ENCODE measurements at regions not wholly inside any gene's neighbourhood (a gene's known extent, or its start where the extent isn't known, plus 50 kb on each side); places are given as distances from the start of the nearest gene placed in this dataset.
A peak's percentile ranks its signal among the peaks of the same experiment; 100 is the strongest.

GRCh38 chr14:71606064-71606463 lies 326.2 kb upstream of the RGS6 start:
- peaks cover 22 to 40% (median 23%) of the 10 kb centered on the region in 4 donors for H3K4me1 Mint-ChIP-seq
- no peak for DNase-seq
- H3K36me3 Mint-ChIP-seq, result peaks cover 11 to 34% of the 10 kb centered on the region in 2 donors
- H3K9me3 Mint-ChIP-seq, result peaks cover 2 to 22% (median 8%) of the 10 kb centered on the region in 8 donors
- Histone ChIP-seq H3K4me1 (ENCODE audit: insufficient read depth, low read length) (peaks cover 10% of the 10 kb centered on the region), H3K4me3 (ENCODE audit: low read length in 2 of 2) (no peak overlapping the region), H3K27ac (ENCODE audit: low read depth, low read length) (no peak overlapping the region), H3K27me3 (ENCODE audit: insufficient read depth, low read length) (no peaks in the 10 kb centered on the region), H3K36me3 (ENCODE audit: insufficient read depth, low read length) (no peaks in the 10 kb centered on the region), H3K9me3 (ENCODE audit: control insufficient read depth in 1 of 2, low read length in 2 of 2) (no peaks in the 10 kb centered on the region)
- ChIA-PET CTCF (ENCODE audit: partially characterized antibody) (no interaction called here), POLR2A (ENCODE audit: partially characterized antibody) (no interaction called here)
- no peaks in the 10 kb centered on the region for H3K27me3 Mint-ChIP-seq
- peak overlapping the region in 1 of 8 donors; percentile 26 for H3K4me3 Mint-ChIP-seq
- intact Hi-C loops (cut with micrococcal nuclease), result no loop called here
- no peak overlapping the region for H3K27ac Mint-ChIP-seq

- Histone ChIP-seq H3K27me3 (ENCODE audit: insufficient read depth, low read length) (no peaks in the 10 kb centered on the region), H3K4me3 (ENCODE audit: low read length in 2 of 2) (no peak overlapping the region), H3K9me3 (ENCODE audit: control insufficient read depth in 1 of 2, low read length in 2 of 2) (no peaks in the 10 kb centered on the region), H3K36me3 (ENCODE audit: insufficient read depth, low read length) (no peaks in the 10 kb centered on the region), H3K4me1 (ENCODE audit: insufficient read depth, low read length) (peaks cover 10% of the 10 kb centered on the region), H3K27ac (ENCODE audit: low read depth, low read length) (no peak overlapping the region)
- H3K36me3 Mint-ChIP-seq, result peaks cover 11 to 29% of the 10 kb centered on the region in 2 donors
- peaks cover 22 to 35% (median 24%) of the 10 kb centered on the region in 4 donors for H3K4me1 Mint-ChIP-seq
- ChIA-PET POLR2A (ENCODE audit: partially characterized antibody) (no interaction called here), CTCF (ENCODE audit: partially characterized antibody) (no interaction called here)
- peak overlapping the region in 2 of 7 donors; percentile 22 to 24 for H3K27ac Mint-ChIP-seq
- H3K27me3 Mint-ChIP-seq, result no peaks in the 10 kb centered on the region
- no peak for DNase-seq
- H3K4me3 Mint-ChIP-seq, result no peak overlapping the region
- intact Hi-C loops (cut with micrococcal nuclease), result no loop called here
- peaks cover 2 to 17% (median 7%) of the 10 kb centered on the region in 8 donors for H3K9me3 Mint-ChIP-seq
These were observed 325.7 kb upstream of the RGS6 start for GRCh38 chr14:71606575-71606974.

GRCh38 chr14:71607056-71607455 lies 325.2 kb upstream of the RGS6 start:
- CTCF ChIA-PET (ENCODE audit: partially characterized antibody), result no interaction called here
- peaks cover 10% of the 10 kb centered on the region for H3K4me1 ChIP-seq (ENCODE audit: insufficient read depth, low read length)
- no peak for DNase-seq
- H3K27me3 ChIP-seq (ENCODE audit: insufficient read depth, low read length), result no peaks in the 10 kb centered on the region
- H3K9me3 ChIP-seq (ENCODE audit: control insufficient read depth in 1 of 2, low read length in 2 of 2), result no peaks in the 10 kb centered on the region
- Mint-ChIP-seq H3K36me3 (peaks cover 11 to 24% of the 10 kb centered on the region in 2 donors), H3K4me1 (peaks cover 20 to 30% (median 23%) of the 10 kb centered on the region in 4 donors), H3K4me3 (no peak overlapping the region), H3K27ac (peak overlapping the region in 2 of 7 donors; percentile 22 to 24), H3K9me3 (peaks cover 0 to 12% (median 7%) of the 10 kb centered on the region in 8 donors), H3K27me3 (no peaks in the 10 kb centered on the region)
- H3K4me3 ChIP-seq (ENCODE audit: low read length in 2 of 2), result no peak overlapping the region
- intact Hi-C loops (cut with micrococcal nuclease), result no loop called here
- H3K27ac ChIP-seq (ENCODE audit: low read depth, low read length), result no peak overlapping the region
- POLR2A ChIA-PET (ENCODE audit: partially characterized antibody), result no interaction called here
- H3K36me3 ChIP-seq (ENCODE audit: insufficient read depth, low read length), result no peaks in the 10 kb centered on the region

GRCh38 chr14:71610149-71610548 lies 322.1 kb upstream of the RGS6 start:
- POLR2A ChIA-PET (ENCODE audit: partially characterized antibody), result no interaction called here

GRCh38 chr14:71610797-71611196 lies 321.4 kb upstream of the RGS6 start:
- no peak for DNase-seq
- Mint-ChIP-seq H3K4me3 (no peak overlapping the region), H3K27me3 (no peaks in the 10 kb centered on the region), H3K9me3 (no peaks in the 10 kb centered on the region), H3K27ac (no peak overlapping the region), H3K4me1 (peaks cover 15 to 27% (median 22%) of the 10 kb centered on the region in 4 donors), H3K36me3 (peaks cover 6 to 7% of the 10 kb centered on the region in 2 donors)
- no peaks in the 10 kb centered on the region for H3K27me3 ChIP-seq (ENCODE audit: insufficient read depth, low read length)
- no peak overlapping the region for H3K27ac ChIP-seq (ENCODE audit: low read depth, low read length)
- intact Hi-C loops (cut with micrococcal nuclease), result no loop called here
- no peaks in the 10 kb centered on the region for H3K9me3 ChIP-seq (ENCODE audit: control insufficient read depth in 1 of 2, low read length in 2 of 2)
- peaks cover 9% of the 10 kb centered on the region for H3K4me1 ChIP-seq (ENCODE audit: insufficient read depth, low read length)
- H3K36me3 ChIP-seq (ENCODE audit: insufficient read depth, low read length), result no peaks in the 10 kb centered on the region
- H3K4me3 ChIP-seq (ENCODE audit: low read length in 2 of 2), result no peak overlapping the region
- ChIA-PET POLR2A (ENCODE audit: partially characterized antibody) (no interaction called here), CTCF (ENCODE audit: partially characterized antibody) (no interaction called here)

More at GRCh38 chr14:71610149-71610548, 322.1 kb upstream of the RGS6 start:
- Histone ChIP-seq H3K36me3 (ENCODE audit: insufficient read depth, low read length) (no peaks in the 10 kb centered on the region), H3K27me3 (ENCODE audit: insufficient read depth, low read length) (no peaks in the 10 kb centered on the region), H3K9me3 (ENCODE audit: control insufficient read depth in 1 of 2, low read length in 2 of 2) (no peaks in the 10 kb centered on the region), H3K27ac (ENCODE audit: low read depth, low read length) (no peak overlapping the region), H3K4me3 (ENCODE audit: low read length in 2 of 2) (no peak overlapping the region), H3K4me1 (ENCODE audit: insufficient read depth, low read length) (peaks cover 10% of the 10 kb centered on the region)
- Mint-ChIP-seq H3K4me3 (no peak overlapping the region), H3K4me1 (peaks cover 18 to 33% (median 26%) of the 10 kb centered on the region in 4 donors), H3K9me3 (peaks cover 0 to 5% (median 2%) of the 10 kb centered on the region in 8 donors), H3K36me3 (peaks cover 7 to 14% of the 10 kb centered on the region in 2 donors), H3K27me3 (no peaks in the 10 kb centered on the region), H3K27ac (no peak overlapping the region)
- intact Hi-C loops (cut with micrococcal nuclease), result no loop called here
- DNase-seq, result no peak
- CTCF ChIA-PET (ENCODE audit: partially characterized antibody), result no interaction called here

- Mint-ChIP-seq H3K27me3 (no peaks in the 10 kb centered on the region), H3K36me3 (peaks cover 2 to 4% of the 10 kb centered on the region in 2 donors), H3K4me1 (peaks cover 9 to 13% (median 10%) of the 10 kb centered on the region in 4 donors), H3K9me3 (peaks cover 0 to 1% (median 0%) of the 10 kb centered on the region in 8 donors), H3K27ac (no peak overlapping the region), H3K4me3 (no peak overlapping the region)
- Histone ChIP-seq H3K27ac (ENCODE audit: low read depth, low read length) (no peak overlapping the region), H3K9me3 (ENCODE audit: control insufficient read depth in 1 of 2, low read length in 2 of 2) (no peaks in the 10 kb centered on the region), H3K4me3 (ENCODE audit: low read length in 2 of 2) (no peak overlapping the region), H3K27me3 (ENCODE audit: insufficient read depth, low read length) (no peaks in the 10 kb centered on the region), H3K36me3 (ENCODE audit: insufficient read depth, low read length) (no peaks in the 10 kb centered on the region), H3K4me1 (ENCODE audit: insufficient read depth, low read length) (no peaks in the 10 kb centered on the region)
- CTCF ChIA-PET (ENCODE audit: partially characterized antibody), result no interaction called here
- DNase-seq, result no peak
- POLR2A ChIA-PET (ENCODE audit: partially characterized antibody), result no interaction called here
- intact Hi-C loops (cut with micrococcal nuclease), result no loop called here
These were observed 319.1 kb upstream of the RGS6 start for GRCh38 chr14:71613168-71613567.

GRCh38 chr14:71616013-71616412 lies 316.2 kb upstream of the RGS6 start:
- ChIA-PET POLR2A (ENCODE audit: partially characterized antibody) (no interaction called here), CTCF (ENCODE audit: partially characterized antibody) (no interaction called here)
- Mint-ChIP-seq H3K27me3 (no peaks in the 10 kb centered on the region), H3K4me3 (no peak overlapping the region), H3K27ac (no peak overlapping the region), H3K4me1 (peaks cover 9 to 13% (median 10%) of the 10 kb centered on the region in 4 donors), H3K9me3 (peaks cover 0 to 4% (median 0%) of the 10 kb centered on the region in 8 donors), H3K36me3 (peaks cover 15 to 31% of the 10 kb centered on the region in 2 donors)
- H3K36me3 ChIP-seq (ENCODE audit: insufficient read depth, low read length), result no peaks in the 10 kb centered on the region
- no peak overlapping the region for H3K27ac ChIP-seq (ENCODE audit: low read depth, low read length)
- DNase-seq, result no peak
- no peaks in the 10 kb centered on the region for H3K27me3 ChIP-seq (ENCODE audit: insufficient read depth, low read length)
- H3K9me3 ChIP-seq (ENCODE audit: control insufficient read depth in 1 of 2, low read length in 2 of 2), result no peaks in the 10 kb centered on the region
- H3K4me1 ChIP-seq (ENCODE audit: insufficient read depth, low read length), result no peaks in the 10 kb centered on the region
- intact Hi-C loops (cut with micrococcal nuclease), result no loop called here
- no peak overlapping the region for H3K4me3 ChIP-seq (ENCODE audit: low read length in 2 of 2)

- no peak for DNase-seq
- Histone ChIP-seq H3K27ac (ENCODE audit: low read depth, low read length) (no peak overlapping the region), H3K27me3 (ENCODE audit: insufficient read depth, low read length) (no peaks in the 10 kb centered on the region), H3K9me3 (ENCODE audit: control insufficient read depth in 1 of 2, low read length in 2 of 2) (no peaks in the 10 kb centered on the region), H3K4me1 (ENCODE audit: insufficient read depth, low read length) (no peaks in the 10 kb centered on the region), H3K4me3 (ENCODE audit: low read length in 2 of 2) (no peak overlapping the region), H3K36me3 (ENCODE audit: insufficient read depth, low read length) (no peaks in the 10 kb centered on the region)
- ChIA-PET CTCF (ENCODE audit: partially characterized antibody) (no interaction called here), POLR2A (ENCODE audit: partially characterized antibody) (no interaction called here)
- H3K27me3 Mint-ChIP-seq, result no peaks in the 10 kb centered on the region
- H3K27ac Mint-ChIP-seq, result no peak overlapping the region
- intact Hi-C loops (cut with micrococcal nuclease), result no loop called here
- peaks cover 0 to 4% (median 0%) of the 10 kb centered on the region in 8 donors for H3K9me3 Mint-ChIP-seq
- no peak overlapping the region for H3K4me3 Mint-ChIP-seq
- peaks cover 9 to 11% (median 10%) of the 10 kb centered on the region in 4 donors for H3K4me1 Mint-ChIP-seq
- peaks cover 22 to 47% of the 10 kb centered on the region in 2 donors for H3K36me3 Mint-ChIP-seq
These were observed 314.2 kb upstream of the RGS6 start for GRCh38 chr14:71618047-71618446.

Measured in CD4-positive, alpha-beta memory T cell (primary cell).